ENCODE measurements at regions not wholly inside any gene's neighbourhood (a gene's known extent, or its start where the extent isn't known, plus 50 kb on each side); places are given as distances from the start of the nearest gene placed in this dataset.
"Not testable (repeated sequence)": the region's sequence is repeated elsewhere in the genome, so short reads cannot be mapped to it uniquely, and the experiment has no call there.

DNA sequence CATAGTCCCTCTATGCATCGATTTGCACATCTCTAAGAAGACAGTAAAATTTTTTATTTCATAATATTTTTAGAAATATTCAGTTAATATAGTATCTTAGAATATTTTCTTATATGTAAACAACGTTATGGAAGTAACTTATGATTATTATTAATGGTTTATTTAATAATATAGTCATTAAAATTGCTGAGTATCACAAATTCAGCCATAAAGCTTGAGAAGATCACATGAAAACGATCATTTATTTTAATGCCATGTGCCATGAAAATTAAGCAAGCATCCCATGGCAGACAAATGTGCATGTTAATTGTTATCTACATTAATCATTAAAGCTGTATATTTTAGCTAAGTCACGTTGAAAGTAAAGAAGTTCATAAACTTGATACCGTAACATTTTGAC lies 907.1 kb downstream of the KCNT2 start:
- H3K4me1 ChIP-seq = no peaks in the 10 kb centered on the region
- no peaks in the 10 kb centered on the region for H3K9me3 ChIP-seq
- TF ChIP-seq, protein P1, sequence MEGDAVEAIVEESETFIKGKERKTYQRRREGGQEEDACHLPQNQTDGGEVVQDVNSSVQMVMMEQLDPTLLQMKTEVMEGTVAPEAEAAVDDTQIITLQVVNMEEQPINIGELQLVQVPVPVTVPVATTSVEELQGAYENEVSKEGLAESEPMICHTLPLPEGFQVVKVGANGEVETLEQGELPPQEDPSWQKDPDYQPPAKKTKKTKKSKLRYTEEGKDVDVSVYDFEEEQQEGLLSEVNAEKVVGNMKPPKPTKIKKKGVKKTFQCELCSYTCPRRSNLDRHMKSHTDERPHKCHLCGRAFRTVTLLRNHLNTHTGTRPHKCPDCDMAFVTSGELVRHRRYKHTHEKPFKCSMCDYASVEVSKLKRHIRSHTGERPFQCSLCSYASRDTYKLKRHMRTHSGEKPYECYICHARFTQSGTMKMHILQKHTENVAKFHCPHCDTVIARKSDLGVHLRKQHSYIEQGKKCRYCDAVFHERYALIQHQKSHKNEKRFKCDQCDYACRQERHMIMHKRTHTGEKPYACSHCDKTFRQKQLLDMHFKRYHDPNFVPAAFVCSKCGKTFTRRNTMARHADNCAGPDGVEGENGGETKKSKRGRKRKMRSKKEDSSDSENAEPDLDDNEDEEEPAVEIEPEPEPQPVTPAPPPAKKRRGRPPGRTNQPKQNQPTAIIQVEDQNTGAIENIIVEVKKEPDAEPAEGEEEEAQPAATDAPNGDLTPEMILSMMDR (IDR thresholded peaks at IDR 0.05) = no peak
- TF ChIP-seq POLR2A (IDR thresholded peaks at IDR 0.05) = no peak
- DNase-seq = no peak
- H3K36me3 ChIP-seq = no peaks in the 10 kb centered on the region
- no peak overlapping the region for H3K4me3 ChIP-seq
- H3K27me3 ChIP-seq = no peaks in the 10 kb centered on the region
- H3K27ac ChIP-seq = no peak overlapping the region

DNA sequence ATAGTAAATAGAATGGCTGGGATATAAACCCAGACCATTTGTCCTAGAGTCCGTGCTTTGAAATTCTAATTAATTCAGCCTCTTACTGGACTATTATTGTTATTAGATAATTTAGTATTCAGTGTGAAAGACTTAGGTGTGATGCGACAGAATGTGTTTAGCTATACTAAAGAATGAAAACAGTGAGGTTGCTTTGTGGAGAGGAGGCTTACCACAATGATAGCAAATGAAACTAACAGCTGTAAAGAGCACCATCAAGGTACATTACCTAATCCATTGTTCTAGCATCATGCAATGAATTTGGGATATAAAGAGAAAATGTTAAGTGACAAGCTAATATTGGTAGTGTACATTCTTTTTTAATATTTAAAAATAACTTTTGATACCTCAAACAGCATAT lies 911.1 kb downstream of the KCNT2 start:
- TF ChIP-seq, protein P1 (IDR thresholded peaks at IDR 0.05) = no peak
- TF ChIP-seq POLR2A (IDR thresholded peaks at IDR 0.05) = no peak
- Histone ChIP-seq H3K27me3 (no peaks in the 10 kb centered on the region), H3K27ac (no peak overlapping the region), H3K36me3 (no peaks in the 10 kb centered on the region), H3K4me1 (no peaks in the 10 kb centered on the region), H3K4me3 (no peak overlapping the region), H3K9me3 (no peaks in the 10 kb centered on the region)
- DNase-seq = no peak

DNA sequence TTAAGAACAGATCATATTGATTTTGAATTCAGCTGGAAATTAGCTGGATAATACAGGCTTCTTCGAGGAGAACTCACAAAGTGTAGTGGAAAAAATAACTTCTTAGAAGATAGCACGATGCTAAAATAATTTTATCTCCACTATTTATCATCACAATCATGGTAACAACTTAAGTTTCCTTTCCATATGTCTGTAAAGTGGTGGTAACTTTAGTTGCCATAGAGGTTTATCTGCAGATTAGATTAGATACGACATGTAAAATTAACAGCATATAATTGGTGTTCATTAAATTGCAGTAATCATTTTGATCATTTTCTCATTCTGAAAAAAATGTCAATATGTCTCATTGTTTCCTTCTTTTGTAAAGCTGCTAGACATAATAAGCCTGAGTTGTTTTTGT lies 921.5 kb downstream of the KCNT2 start:
- no peaks in the 10 kb centered on the region for H3K27me3 ChIP-seq
- no peaks in the 10 kb centered on the region for H3K4me1 ChIP-seq
- H3K36me3 ChIP-seq = no peaks in the 10 kb centered on the region
- no peaks in the 10 kb centered on the region for H3K9me3 ChIP-seq
- TF ChIP-seq POLR2A (IDR thresholded peaks at IDR 0.05) = no peak
- TF ChIP-seq, protein P1 (IDR thresholded peaks at IDR 0.05) = no peak
- H3K27ac ChIP-seq = no peak overlapping the region
- DNase-seq = no peak
- H3K4me3 ChIP-seq = no peak overlapping the region

DNA sequence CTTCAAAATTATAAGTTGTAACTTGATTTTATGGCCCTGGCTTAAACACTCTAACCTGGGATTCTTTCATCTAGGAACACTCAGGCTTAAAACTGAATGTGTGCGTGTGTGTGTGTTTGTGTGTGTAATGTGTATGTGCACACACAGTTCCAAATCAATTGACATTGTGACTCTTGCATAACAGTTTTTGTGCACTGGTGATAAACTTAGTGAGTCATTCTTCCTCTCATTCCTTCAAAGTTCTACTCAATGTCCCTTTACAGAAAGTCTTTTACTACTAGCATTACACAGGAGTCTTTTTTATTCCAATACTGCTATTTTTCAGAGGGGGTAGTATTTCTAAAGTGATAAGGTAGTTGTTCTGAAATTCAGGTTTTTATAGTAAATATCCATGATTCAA lies 943.6 kb downstream of the KCNT2 start:
- no peak for TF ChIP-seq POLR2A (IDR thresholded peaks at IDR 0.05)
- TF ChIP-seq, protein P1 (IDR thresholded peaks at IDR 0.05) = no peak
- no peaks in the 10 kb centered on the region for H3K9me3 ChIP-seq
- no peak for DNase-seq
- no peak overlapping the region for H3K27ac ChIP-seq
- no peak overlapping the region for H3K4me3 ChIP-seq
- H3K36me3 ChIP-seq = no peaks in the 10 kb centered on the region
- no peaks in the 10 kb centered on the region for H3K27me3 ChIP-seq
- no peaks in the 10 kb centered on the region for H3K4me1 ChIP-seq

DNA sequence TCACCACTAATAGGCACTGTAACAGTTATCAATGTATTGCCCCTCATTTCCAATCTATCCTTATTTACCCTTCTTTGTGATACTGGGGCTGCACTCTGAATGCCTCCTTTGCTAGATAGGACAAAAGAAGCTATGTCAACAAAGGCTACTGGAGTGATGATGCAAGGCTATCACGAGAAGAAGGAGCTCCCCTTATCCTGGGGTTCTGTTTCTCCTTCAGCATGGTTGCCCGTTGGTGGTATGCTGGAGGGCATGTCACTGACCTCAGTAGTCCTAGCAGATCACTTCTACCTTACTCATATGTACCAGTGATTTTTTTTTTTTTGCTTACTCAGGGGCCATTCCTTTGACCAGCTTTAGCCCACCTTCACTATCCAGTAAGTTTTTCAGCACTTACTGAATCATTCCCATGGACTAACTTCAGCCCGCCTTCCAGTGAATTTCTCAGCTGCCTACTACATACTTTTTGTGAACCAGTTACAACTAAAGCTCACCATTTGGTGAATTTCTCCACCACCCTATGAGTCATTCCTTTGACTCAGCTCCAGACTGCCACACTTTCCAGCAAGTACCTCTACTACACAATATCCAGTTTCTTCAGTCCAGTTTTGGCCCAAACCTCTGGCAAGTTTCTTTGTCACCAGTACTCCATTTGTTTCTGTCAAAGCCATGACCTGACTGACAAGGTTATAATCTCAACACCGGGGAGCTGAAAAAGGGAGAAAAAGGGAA lies 944.5 kb downstream of the KCNT2 start:
- no peaks in the 10 kb centered on the region for H3K27me3 ChIP-seq
- no peak overlapping the region for H3K27ac ChIP-seq
- H3K4me1 ChIP-seq = no peaks in the 10 kb centered on the region
- no peak overlapping the region for H3K4me3 ChIP-seq
- no peaks in the 10 kb centered on the region for H3K9me3 ChIP-seq
- TF ChIP-seq, protein P1 (IDR thresholded peaks at IDR 0.05) = no peak
- TF ChIP-seq POLR2A (IDR thresholded peaks at IDR 0.05) = no peak
- DNase-seq = no peak
- H3K36me3 ChIP-seq = no peaks in the 10 kb centered on the region

DNA sequence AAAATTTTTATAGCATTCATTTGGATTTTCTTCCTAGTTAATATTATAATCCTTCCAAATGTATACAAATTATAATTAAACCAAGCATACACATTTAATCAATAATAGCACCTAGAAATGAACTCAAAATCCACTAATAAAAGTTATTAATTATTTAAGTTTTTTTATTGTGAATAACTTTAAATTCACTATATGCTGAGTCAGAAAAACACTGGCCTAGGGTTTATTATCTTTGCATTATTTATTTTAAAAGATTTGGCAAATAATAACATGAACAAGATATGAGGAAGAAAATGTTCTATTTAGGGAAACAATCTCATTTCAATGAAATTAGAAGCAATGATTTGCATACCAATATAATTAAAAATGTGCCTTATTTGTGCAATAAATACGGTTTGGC lies 951.5 kb downstream of the KCNT2 start:
- H3K27ac ChIP-seq = no peak overlapping the region
- no peaks in the 10 kb centered on the region for H3K36me3 ChIP-seq
- no peaks in the 10 kb centered on the region for H3K9me3 ChIP-seq
- no peaks in the 10 kb centered on the region for H3K27me3 ChIP-seq
- no peak overlapping the region for H3K4me3 ChIP-seq
- DNase-seq = no peak
- TF ChIP-seq, protein P1 (IDR thresholded peaks at IDR 0.05) = no peak
- no peak for TF ChIP-seq POLR2A (IDR thresholded peaks at IDR 0.05)
- no peaks in the 10 kb centered on the region for H3K4me1 ChIP-seq

DNA sequence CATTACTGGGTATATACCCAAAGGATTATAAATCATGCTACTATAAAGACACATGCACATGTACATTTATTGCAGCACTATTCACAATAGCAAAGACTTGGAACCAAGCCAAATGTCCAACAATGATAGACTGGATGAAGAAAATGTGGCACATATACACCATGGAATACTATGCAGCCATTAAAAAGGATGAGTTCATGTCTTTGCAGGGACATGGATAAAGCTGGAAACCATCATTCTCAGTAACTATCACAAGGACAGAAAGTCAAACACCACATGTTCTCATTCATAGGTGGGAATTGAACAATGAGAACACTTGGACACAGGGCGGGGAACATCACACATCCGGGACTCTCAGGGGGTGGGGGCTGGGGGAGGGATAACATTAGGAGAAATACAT lies 959.4 kb downstream of the KCNT2 start:
- not testable (repeated sequence) for H3K27ac ChIP-seq, H3K4me3 ChIP-seq, H3K27me3 ChIP-seq, H3K9me3 ChIP-seq, H3K4me1 ChIP-seq, H3K36me3 ChIP-seq, DNase-seq
